ENCODE measurements at regions not wholly inside any gene's neighbourhood (a gene's known extent, or its start where the extent isn't known, plus 50 kb on each side); places are given as distances from the start of the nearest gene placed in this dataset.

DNA sequence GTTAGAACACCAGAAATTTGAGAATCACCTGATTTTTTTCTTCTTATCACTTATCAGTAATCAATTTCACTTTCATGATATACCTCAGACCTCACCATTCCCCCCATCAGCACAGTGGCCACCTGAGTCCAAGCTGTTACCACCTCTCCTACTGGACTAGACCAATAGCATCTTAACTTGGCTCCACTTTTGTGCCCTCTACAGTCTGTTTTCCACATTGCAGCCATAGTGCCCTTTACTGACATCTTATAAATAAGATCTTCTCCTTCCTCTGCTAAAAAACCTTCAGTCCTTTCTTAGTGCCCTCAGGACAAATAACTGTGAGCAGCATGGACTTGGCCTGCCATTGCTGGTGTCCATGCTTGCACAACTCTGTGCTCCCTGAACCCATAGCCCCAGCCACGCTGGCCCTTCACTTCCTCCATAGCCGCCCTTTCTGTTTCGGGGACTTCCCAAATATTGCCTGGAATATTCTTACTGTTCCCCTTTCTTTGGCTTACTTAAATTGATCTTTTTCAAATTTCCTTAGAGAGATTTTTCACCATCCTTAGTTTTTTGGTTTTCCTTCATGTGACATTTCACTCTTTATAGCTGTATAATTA lies 380.8 kb downstream of the LMO7 start:
- peak; percentile 97 for FAIRE-seq
- Histone ChIP-seq H3K79me2 (ENCODE audit: control insufficient read depth in 1 of 2, insufficient read depth in 2 of 2, low read length in 2 of 2) (no peaks in the 10 kb centered on the region), H3K79me1 (ENCODE audit: low read depth, low read length) (no peaks in the 10 kb centered on the region), H3K14ac (ENCODE audit: insufficient read length) (no peak overlapping the region), H3K23me2 (ENCODE audit: low read depth, low read length) (no peaks in the 10 kb centered on the region), H2AK5ac (ENCODE audit: low read depth, low read length) (no peak overlapping the region), H3K4me2 (ENCODE audit: insufficient read depth in 1 of 2, low read depth in 2 of 2, low read length in 2 of 2) (no peak overlapping the region), H3K4me1 (replicated peaks in 1 of 4; ENCODE audit: control insufficient read depth in 3 of 4, insufficient read depth in 4 of 4, low read length in 3 of 4) (no peaks in the 10 kb centered on the region), H3K36me3 (ENCODE audit: control insufficient read depth in 2 of 4, insufficient read depth in 4 of 4, low read length in 3 of 4) (no peaks in the 10 kb centered on the region), H2BK5ac (ENCODE audit: low read depth, low read length) (no peak overlapping the region), H3K9me3 (ENCODE audit: insufficient read depth in 2 of 2, low read depth in 1 of 2, low read length in 1 of 2) (no peaks in the 10 kb centered on the region), H2BK20ac (ENCODE audit: low read length) (no peak overlapping the region), H3K18ac (ENCODE audit: extremely low read depth, low read length) (no peak overlapping the region), H3K27ac (ENCODE audit: low read depth, low read length) (no peak overlapping the region), H3K56ac (replicated peaks; ENCODE audit: insufficient read length, low read depth, low read length) (no peak overlapping the region), H2BK12ac (ENCODE audit: low read depth, low read length) (no peak overlapping the region), H2AFZ (ENCODE audit: low read length) (no peak overlapping the region), H3K4ac (replicated peaks; ENCODE audit: insufficient read length, low read depth, low read length) (no peak overlapping the region), H2BK15ac (ENCODE audit: low read length) (no peak overlapping the region), H4K91ac (replicated peaks; ENCODE audit: insufficient read length, low read length) (no peak overlapping the region), H3K23ac (ENCODE audit: insufficient read length) (no peak overlapping the region), H3K4me3 (ENCODE audit: extremely low read depth in 1 of 4, insufficient read depth in 2 of 4, low read depth in 3 of 4, low read length in 4 of 4) (no peak overlapping the region), H3K9ac (replicated peaks in 1 of 4; ENCODE audit: extremely low read depth in 1 of 4, low read depth in 3 of 4, low read length in 3 of 4) (no peak overlapping the region), H3K27me3 (replicated peaks in 1 of 4; ENCODE audit: control insufficient read depth in 3 of 4, extremely low read depth in 1 of 4, insufficient read depth in 3 of 4, low read length in 3 of 4) (no peaks in the 10 kb centered on the region), H4K5ac (ENCODE audit: insufficient read length, low read depth, low read length) (no peak overlapping the region), H2BK120ac (replicated peaks; ENCODE audit: low read depth, low read length) (no peak overlapping the region), H4K8ac (ENCODE audit: extremely low read depth, insufficient read depth, low read length) (no peak overlapping the region), H4K20me1 (replicated peaks in 1 of 2; ENCODE audit: control insufficient read depth in 1 of 2, insufficient read depth in 2 of 2, low read length in 2 of 2) (no peaks in the 10 kb centered on the region)
- peak in 1 of 2 experiments; percentile 73 for DNase-seq (ENCODE audit: low read depth in 1 of 2, low spot score in 2 of 2)
- no peak for TF ChIP-seq CEBPB (IDR thresholded peaks at IDR 0.05; ENCODE audit: low read depth, low read length)
- no peak for TF ChIP-seq CBX8 (IDR thresholded peaks at IDR 0.05; ENCODE audit: borderline replicate concordance, low read depth, low read length)
- TF ChIP-seq RXRA (IDR thresholded peaks at IDR 0.05; ENCODE audit: insufficient read depth, low read depth, low read length) = no peak
- TF ChIP-seq, protein P1, sequence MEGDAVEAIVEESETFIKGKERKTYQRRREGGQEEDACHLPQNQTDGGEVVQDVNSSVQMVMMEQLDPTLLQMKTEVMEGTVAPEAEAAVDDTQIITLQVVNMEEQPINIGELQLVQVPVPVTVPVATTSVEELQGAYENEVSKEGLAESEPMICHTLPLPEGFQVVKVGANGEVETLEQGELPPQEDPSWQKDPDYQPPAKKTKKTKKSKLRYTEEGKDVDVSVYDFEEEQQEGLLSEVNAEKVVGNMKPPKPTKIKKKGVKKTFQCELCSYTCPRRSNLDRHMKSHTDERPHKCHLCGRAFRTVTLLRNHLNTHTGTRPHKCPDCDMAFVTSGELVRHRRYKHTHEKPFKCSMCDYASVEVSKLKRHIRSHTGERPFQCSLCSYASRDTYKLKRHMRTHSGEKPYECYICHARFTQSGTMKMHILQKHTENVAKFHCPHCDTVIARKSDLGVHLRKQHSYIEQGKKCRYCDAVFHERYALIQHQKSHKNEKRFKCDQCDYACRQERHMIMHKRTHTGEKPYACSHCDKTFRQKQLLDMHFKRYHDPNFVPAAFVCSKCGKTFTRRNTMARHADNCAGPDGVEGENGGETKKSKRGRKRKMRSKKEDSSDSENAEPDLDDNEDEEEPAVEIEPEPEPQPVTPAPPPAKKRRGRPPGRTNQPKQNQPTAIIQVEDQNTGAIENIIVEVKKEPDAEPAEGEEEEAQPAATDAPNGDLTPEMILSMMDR (IDR thresholded peaks at IDR 0.05; ENCODE audit: control extremely low read depth in 1 of 3, insufficient read depth in 1 of 3, low read depth in 1 of 3, low read length in 3 of 3) = peak; percentile 5 to 75 (median 52); a peak in 3 of 4 replicates
- no peak for TF ChIP-seq CBX5 (IDR thresholded peaks at IDR 0.05; ENCODE audit: low read depth, low read length)
- peak; percentile 61 for TF ChIP-seq RAD21 (IDR thresholded peaks at IDR 0.05 in 1 of 2, conservative IDR thresholded peaks at IDR 0.05 in 1 of 2; ENCODE audit: low read depth in 2 of 2, low read length in 2 of 2)
- no peak for TF ChIP-seq USF2 (IDR thresholded peaks at IDR 0.05; ENCODE audit: low read length)
- no peak for TF ChIP-seq GTF2F1 (IDR thresholded peaks at IDR 0.05; ENCODE audit: borderline replicate concordance, low read depth, low read length)
- no peak for TF ChIP-seq CHD1 (IDR thresholded peaks at IDR 0.05; ENCODE audit: low read depth, low read length)
- POLR2A ChIA-PET (ENCODE audit: partially characterized antibody) = no interaction called here
- CTCF ChIA-PET (ENCODE audit: partially characterized antibody) = interaction anchor here (0.6 to 6.6 kb wide), 37 partner anchors 8 to 892 kb away, joined by 3 to 80 read pairs (median 4); no protein-coding TSS in a partner anchor
- 92% methylated on average over 3 of the region's 3 CpGs; no CpG with 5 or more reads in 1 of the 2 experiments for WGBS, 2 experiments (ENCODE audit: extremely low coverage in 1 of 2, insufficient coverage in 1 of 2, insufficient read length in 1 of 2, insufficient replicate concordance in 2 of 2, low coverage in 1 of 2, low lambda C conversion rate in 2 of 2, missing lambda C conversion rate in 1 of 2)

Data from H1 (cell line).